Pancreas (tissue), 10 donors: ENCODE measurements at regions not wholly inside any gene's neighbourhood (a gene's known extent, or its start where the extent isn't known, plus 50 kb on each side); places are given as distances from the start of the nearest gene placed in this dataset.

Source experiments
- ATAC-seq, 4 donors: fragments of 200-7000 bp; cut with Tn5 transposase; one replicate each; pipeline versions ENCODE4 v1.8.0 to v1.9.1; 2020; ENCODE audit warnings: mild to moderate bottlenecking in 4 of 4, moderate library complexity in 4 of 4
- DNase-seq, 6 donors: peaks; one replicate each; pipeline ENCODE4 v3.0.0-alpha.2; 2020
- FAIRE-seq: peaks from 2 replicates; lab custom pipeline; 2012; peaks lifted over from hg19 to GRCh38; lab: Jason Lieb, UNC
- H3K27ac ChIP-seq, 4 donors: fragments of 200-600 bp; sonication (generic); 1 replicate in 3 of 4; 2 replicates in 1 of 4; pipeline versions ENCODE4 v1.5.0 to v1.8.0; 2020
- H3K27me3 ChIP-seq, 4 donors: fragments of 200-600 bp; one replicate each; pipeline ENCODE4 v1.8.0; 2021
- H3K36me3 ChIP-seq, 3 donors: fragments of 200-600 bp; sonication (generic) in 1 of 3; one replicate each; pipeline versions ENCODE4 v1.5.0 to v1.8.0; 2020 to 2021
- H3K4me1 ChIP-seq, 3 donors: fragments of 200-600 bp; one replicate each; pipeline ENCODE4 v1.8.0; 2021
- H3K4me3 ChIP-seq, 4 donors: fragments of 200-600 bp; sonication (generic) in 2 of 4; one replicate each; pipeline versions ENCODE4 v1.5.0 to v1.8.0; 2020 to 2021
- H3K9me3 ChIP-seq, 4 donors: fragments of 200-600 bp; one replicate each; pipeline ENCODE4 v1.8.0; 2021
- WGBS, 2 donors: extraction: QIAGEN DNeasy Blood & Tissue Kit; methylation state at CpG; one replicate each; pipeline ENCODE4 v1.1.7; 2013; 5-methylcytosine and 5-hydroxymethylcytosine counted together
- intact Hi-C, 3 donors: fragments of 100-400 bp; cut with DNase I; formaldehyde crosslinking; loops; one replicate each; pipeline versions ENCODE4 v1.11.1 to v1.14.2; 2022
- TF ChIP-seq, protein P1 (sequence below), 4 donors: fragments of 200-600 bp; sonication (generic) in 3 of 4; IDR thresholded peaks; one replicate each; pipeline versions ENCODE4 v1.5.0 to v1.8.0; 2021; ENCODE audit warnings: antibody characterized with exemption in 4 of 4
- donor health status: healthy with polysubstance abuse.
- donor health status: DM: no; HTN: no; CAD: no; lungs with moderate emphysema.
- donor health status: DM: no; HTN: no; CAD: no.
- donor health status: control.
- donor health status: control.
- donor health status: Bipolar disorder and iron deficiency.
- donor health status: DM: yes; HTN: yes; CAD: no.
- donor health status: DM: no; HTN: no; CAD: no.
- donor health status: DM: no; HTN: no; CAD: no.
- donor health status: DM: yes; HTN: yes; CAD: no.

DNA sequence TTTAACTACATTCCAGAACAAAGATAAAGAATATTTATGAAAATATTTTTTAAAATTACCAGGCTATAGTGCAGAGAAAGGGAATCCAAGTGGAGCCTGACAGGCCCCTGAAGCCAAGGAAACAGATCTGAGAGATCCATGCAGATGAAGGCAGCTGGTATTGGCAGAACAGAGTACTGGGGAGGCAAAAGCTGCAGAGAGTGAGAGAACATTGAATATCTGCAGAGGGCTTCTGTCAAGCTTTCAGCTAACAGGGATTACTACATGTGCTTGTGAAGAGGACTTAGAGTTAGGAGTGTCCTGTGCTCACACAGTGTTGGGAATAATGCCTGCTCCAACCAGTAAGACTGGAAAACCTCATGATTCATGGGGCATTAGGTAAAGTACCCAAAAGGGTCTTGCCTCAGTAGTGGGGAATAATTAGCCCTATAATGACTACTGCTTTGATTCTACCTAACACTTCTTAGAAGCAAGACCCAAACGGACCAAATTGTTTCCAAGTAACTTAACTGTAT lies 657.2 kb downstream of the DHX35 start:
- no peak for DNase-seq
- 41 to 49% methylated on average over 1 of the region's 1 CpG for WGBS, 2 donors
- no peak for FAIRE-seq
- Histone ChIP-seq H3K9me3 (no peaks in the 10 kb centered on the region), H3K4me3 (no peak overlapping the region), H3K36me3 (no peaks in the 10 kb centered on the region), H3K27ac (no peak overlapping the region), H3K4me1 (no peaks in the 10 kb centered on the region), H3K27me3 (no peaks in the 10 kb centered on the region)
- TF ChIP-seq, protein P1, sequence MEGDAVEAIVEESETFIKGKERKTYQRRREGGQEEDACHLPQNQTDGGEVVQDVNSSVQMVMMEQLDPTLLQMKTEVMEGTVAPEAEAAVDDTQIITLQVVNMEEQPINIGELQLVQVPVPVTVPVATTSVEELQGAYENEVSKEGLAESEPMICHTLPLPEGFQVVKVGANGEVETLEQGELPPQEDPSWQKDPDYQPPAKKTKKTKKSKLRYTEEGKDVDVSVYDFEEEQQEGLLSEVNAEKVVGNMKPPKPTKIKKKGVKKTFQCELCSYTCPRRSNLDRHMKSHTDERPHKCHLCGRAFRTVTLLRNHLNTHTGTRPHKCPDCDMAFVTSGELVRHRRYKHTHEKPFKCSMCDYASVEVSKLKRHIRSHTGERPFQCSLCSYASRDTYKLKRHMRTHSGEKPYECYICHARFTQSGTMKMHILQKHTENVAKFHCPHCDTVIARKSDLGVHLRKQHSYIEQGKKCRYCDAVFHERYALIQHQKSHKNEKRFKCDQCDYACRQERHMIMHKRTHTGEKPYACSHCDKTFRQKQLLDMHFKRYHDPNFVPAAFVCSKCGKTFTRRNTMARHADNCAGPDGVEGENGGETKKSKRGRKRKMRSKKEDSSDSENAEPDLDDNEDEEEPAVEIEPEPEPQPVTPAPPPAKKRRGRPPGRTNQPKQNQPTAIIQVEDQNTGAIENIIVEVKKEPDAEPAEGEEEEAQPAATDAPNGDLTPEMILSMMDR (IDR thresholded peaks at IDR 0.05): no peak
- intact Hi-C loops: no loop called here
- ATAC-seq: no peak

DNA sequence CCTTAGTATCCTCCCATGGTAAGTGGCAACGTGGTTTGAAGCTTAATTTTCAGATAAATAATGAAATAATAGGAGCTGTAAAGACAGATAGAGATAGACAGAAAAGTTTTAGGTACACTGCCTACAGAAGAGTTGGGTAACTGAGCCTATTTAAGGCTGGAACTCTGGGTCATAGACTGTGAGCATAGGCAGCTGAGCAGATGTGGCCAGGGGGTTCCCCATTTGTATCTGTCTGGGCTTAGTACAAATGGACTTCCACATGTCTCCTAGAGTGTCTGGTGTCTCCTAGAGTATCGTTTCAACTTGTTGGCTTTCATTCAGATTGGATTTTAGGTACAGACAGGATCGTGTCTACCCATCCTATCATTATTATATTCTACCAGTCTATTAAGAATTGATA lies 649.8 kb downstream of the DHX35 start:
- Histone ChIP-seq H3K4me3 (no peak overlapping the region), H3K27me3 (no peaks in the 10 kb centered on the region), H3K4me1 (no peaks in the 10 kb centered on the region), H3K27ac (no peak overlapping the region), H3K9me3 (no peaks in the 10 kb centered on the region), H3K36me3 (no peaks in the 10 kb centered on the region)
- FAIRE-seq (no peak), DNase-seq (no peak), ATAC-seq (no peak)
- 44 to 50% methylated on average over 3 of the region's 3 CpGs for WGBS, 2 donors
- intact Hi-C loops: no loop called here
- TF ChIP-seq, protein P1 (IDR thresholded peaks at IDR 0.05): no peak

DNA sequence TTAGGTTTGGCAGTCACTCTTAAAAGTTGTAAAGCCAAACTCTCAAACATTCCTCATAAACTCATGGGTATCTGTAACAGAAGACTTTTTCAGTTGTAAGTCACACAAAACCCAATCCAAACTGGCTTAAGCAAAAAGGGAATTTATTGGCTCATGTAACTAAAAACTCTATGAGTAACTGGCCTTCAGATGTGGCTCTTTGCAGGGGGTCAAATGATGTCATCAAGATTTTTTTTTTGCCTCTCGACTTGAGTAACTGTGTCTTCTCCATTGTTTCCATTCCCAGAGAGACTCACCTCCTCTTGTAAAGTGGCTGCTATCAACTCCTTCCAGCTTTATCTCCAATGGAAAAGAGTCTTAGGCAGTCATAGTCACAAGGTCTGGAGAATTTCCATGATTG lies 645.0 kb downstream of the DHX35 start:
- Histone ChIP-seq H3K4me3 (no peak overlapping the region), H3K9me3 (no peaks in the 10 kb centered on the region), H3K36me3 (no peaks in the 10 kb centered on the region), H3K27me3 (no peaks in the 10 kb centered on the region), H3K27ac (no peak overlapping the region), H3K4me1 (no peaks in the 10 kb centered on the region)
- intact Hi-C loops: no loop called here
- TF ChIP-seq, protein P1 (IDR thresholded peaks at IDR 0.05): no peak
- no peak for ATAC-seq
- WGBS, 2 donors: 16 to 21% methylated on average over 1 of the region's 1 CpG
- FAIRE-seq: no peak
- DNase-seq: no peak

DNA sequence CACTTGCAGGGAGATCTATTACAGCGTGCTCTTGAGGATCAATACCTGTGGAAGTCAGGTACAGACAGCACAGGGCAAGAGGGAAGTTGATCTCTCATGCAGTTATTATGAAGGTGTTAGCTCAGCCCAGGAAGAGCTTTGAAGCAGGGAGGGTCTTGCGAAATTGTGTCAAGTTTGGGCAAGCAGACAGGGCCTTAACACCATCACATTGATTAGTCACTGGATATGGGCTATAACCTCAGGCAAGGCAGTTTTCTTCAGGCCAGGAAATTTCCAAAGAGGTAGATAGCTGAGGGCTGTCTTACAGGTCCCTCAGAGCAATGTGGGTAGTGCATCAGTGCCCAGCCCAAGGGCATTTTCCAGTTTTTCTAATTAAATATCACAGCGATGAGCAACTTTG lies 643.8 kb downstream of the DHX35 start:
- Histone ChIP-seq H3K36me3 (no peaks in the 10 kb centered on the region), H3K4me3 (no peak overlapping the region), H3K4me1 (no peaks in the 10 kb centered on the region), H3K9me3 (no peaks in the 10 kb centered on the region), H3K27me3 (peaks cover 0 to 1% (median 0%) of the 10 kb centered on the region in 4 donors), H3K27ac (no peak overlapping the region)
- no peak for FAIRE-seq
- ATAC-seq: no peak
- intact Hi-C loops: no loop called here
- whole genome bisulfite sequencing, 2 donors: 63 to 70% methylated on average over 3 of the region's 3 CpGs
- TF ChIP-seq, protein P1 (IDR thresholded peaks at IDR 0.05): no peak
- DNase-seq: no peak

DNA sequence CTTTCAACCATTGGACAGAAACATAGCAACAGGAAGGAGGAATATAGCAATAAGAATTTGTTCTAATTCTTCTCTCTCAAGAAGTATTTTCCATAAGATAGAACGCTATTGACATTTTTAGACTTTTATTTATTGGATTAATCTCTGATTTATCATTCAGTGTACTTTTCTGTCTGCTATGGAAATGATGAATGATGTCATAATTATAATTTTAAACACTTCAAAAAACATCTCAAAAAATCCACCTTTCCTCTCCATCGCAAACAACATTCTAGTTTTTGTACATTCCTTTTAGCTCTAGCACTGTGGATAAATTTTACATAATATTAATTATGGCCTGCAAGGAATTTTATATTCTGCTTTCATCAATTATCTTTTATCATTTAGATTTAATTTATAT lies 643.2 kb downstream of the DHX35 start:
- no peak for FAIRE-seq
- no peak overlapping the region for H3K27ac ChIP-seq
- intact Hi-C loops: no loop called here
- TF ChIP-seq, protein P1 (IDR thresholded peaks at IDR 0.05): no peak
- 78 to 83% methylated on average over 2 of the region's 2 CpGs for WGBS, 2 donors
- peaks cover 0 to 4% (median 0%) of the 10 kb centered on the region in 4 donors for H3K27me3 ChIP-seq
- no peak overlapping the region for H3K4me3 ChIP-seq
- no peaks in the 10 kb centered on the region for H3K4me1 ChIP-seq
- H3K9me3 ChIP-seq: no peaks in the 10 kb centered on the region
- no peak for ATAC-seq
- no peak for DNase-seq
- no peaks in the 10 kb centered on the region for H3K36me3 ChIP-seq
